Esophagus muscularis mucosa (tissue), 4 donors: ENCODE measurements at regions not wholly inside any gene's neighbourhood (a gene's known extent, or its start where the extent isn't known, plus 50 kb on each side); places are given as distances from the start of the nearest gene placed in this dataset.

Experiments used
- DNase-seq: peaks from one replicate; pipeline ENCODE4 v3.0.0-alpha.2; 2017; ENCODE audit errors: extremely low spot score
- H3K27ac ChIP-seq, 4 donors: fragments of 200-600 bp; sonication (generic); replicated peaks in 1 of 4; 1 replicate in 3 of 4; 2 replicates in 1 of 4; pipeline ENCODE4 v1.5.1; 2016 to 2019; ENCODE audit warnings: mild to moderate bottlenecking in 1 of 4
- H3K27me3 ChIP-seq, 4 donors: fragments of 200-600 bp; sonication (generic); one replicate each; pipeline versions ENCODE4 v1.5.1 to v1.6.0; 2016 to 2019
- H3K36me3 ChIP-seq, 4 donors: fragments of 200-600 bp; sonication (generic); one replicate each; pipeline ENCODE4 v1.5.1; 2016 to 2019
- H3K4me1 ChIP-seq, 4 donors: fragments of 200-600 bp; sonication (generic); one replicate each; pipeline ENCODE4 v1.5.1; 2016 to 2019
- H3K4me3 ChIP-seq, 4 donors: fragments of 200-600 bp; sonication (generic); 1 replicate in 2 of 4; 2 replicates in 2 of 4; pipeline ENCODE4 v1.5.1; 2016 to 2019; ENCODE audit warnings: mild to moderate bottlenecking in 4 of 4, moderate library complexity in 1 of 4
- H3K9me3 ChIP-seq, 4 donors: fragments of 200-600 bp; sonication (generic); 1 replicate in 3 of 4; 2 replicates in 1 of 4; pipeline ENCODE4 v1.5.1; 2016 to 2019
- CTCF ChIP-seq, 3 experiments: fragments of 200-600 bp in 2 of 3; fragments of 450-650 bp in 1 of 3; sonication (generic) in 2 of 3; IDR thresholded peaks; one replicate each; pipeline ENCODE4 v1.5.1; 2017 to 2019; ENCODE audit warnings: antibody characterized with exemption in 3 of 3, mild to moderate bottlenecking in 2 of 3, moderate library complexity in 1 of 3
- EP300 ChIP-seq: sonication (generic); formaldehyde crosslinking; IDR thresholded peaks from one replicate; pipeline ENCODE4 v1.6.1; 2017; ENCODE audit warnings: antibody characterized with exemption
- POLR2A ChIP-seq: fragments of 450-650 bp; IDR thresholded peaks from one replicate; pipeline ENCODE4 v1.6.1; 2017; ENCODE audit warnings: antibody characterized with exemption, moderate library complexity, mild to moderate bottlenecking, low read depth
- POLR2AphosphoS5 ChIP-seq, 2 donors: sonication (generic); formaldehyde crosslinking; IDR thresholded peaks; one replicate each; pipeline ENCODE4 v1.6.1; 2017; ENCODE audit warnings: antibody characterized with exemption in 2 of 2
- WGBS: methylation state at CpG from one replicate; pipeline ENCODE4 v1.1.5; 2018; 5-methylcytosine and 5-hydroxymethylcytosine counted together
- intact Hi-C: fragments of 100-400 bp; cut with DNase I; formaldehyde crosslinking; loops from one replicate; pipeline ENCODE4 v1.15.1; 2023

- Histone ChIP-seq H3K36me3 (no peaks in the 10 kb centered on the region), H3K4me1 (no peaks in the 10 kb centered on the region), H3K27me3 (no peaks in the 10 kb centered on the region), H3K4me3 (no peak overlapping the region), H3K9me3 (no peaks in the 10 kb centered on the region), H3K27ac (no peak overlapping the region)
- 72% methylated on average over 12 of the region's 12 CpGs for WGBS
- TF ChIP-seq CTCF (IDR thresholded peaks at IDR 0.05) (no peak), POLR2AphosphoS5 (IDR thresholded peaks at IDR 0.05) (no peak), POLR2A (no peak), EP300 (no peak)
- intact Hi-C loops, result no loop called here
- no peak for DNase-seq
Observed at GRCh38 chr1:112779665-112780526, 64.8 kb upstream of the PPM1J start.

GRCh38 chr1:112778137-112778536 lies 63.0 kb upstream of the PPM1J start:
- DNase-seq, result no peak
- 80% methylated on average over 1 of the region's 1 CpG for WGBS
- H3K4me3 ChIP-seq, result no peak overlapping the region

GRCh38 chr1:112776688-112777087 lies 61.6 kb upstream of the PPM1J start:
- WGBS, result 75% methylated on average over 3 of the region's 3 CpGs
- Histone ChIP-seq H3K4me1 (no peaks in the 10 kb centered on the region), H3K27ac (no peak overlapping the region), H3K27me3 (peaks cover 0 to 5% (median 0%) of the 10 kb centered on the region in 4 donors), H3K9me3 (no peaks in the 10 kb centered on the region), H3K36me3 (no peaks in the 10 kb centered on the region), H3K4me3 (no peak overlapping the region)
- DNase-seq, result no peak
- intact Hi-C loops, result no loop called here
- TF ChIP-seq EP300 (no peak), POLR2A (no peak), CTCF (IDR thresholded peaks at IDR 0.05) (no peak)

More at GRCh38 chr1:112778137-112778536, 63.0 kb upstream of the PPM1J start:
- no peak for TF ChIP-seq EP300
- no peak for TF ChIP-seq CTCF (IDR thresholded peaks at IDR 0.05)
- TF ChIP-seq POLR2AphosphoS5 (IDR thresholded peaks at IDR 0.05), result no peak
- TF ChIP-seq POLR2A, result no peak
- Histone ChIP-seq H3K36me3 (no peaks in the 10 kb centered on the region), H3K27me3 (no peaks in the 10 kb centered on the region), H3K4me1 (no peaks in the 10 kb centered on the region), H3K9me3 (no peaks in the 10 kb centered on the region), H3K27ac (no peak overlapping the region)
- intact Hi-C loops, result no loop called here

- intact Hi-C loops, result no loop called here
Observed at GRCh38 chr1:112772781-112773180, 57.6 kb upstream of the PPM1J start.

GRCh38 chr1:112770724-112771123 lies 55.6 kb upstream of the PPM1J start:
- no peak for DNase-seq
- WGBS, result 52% methylated on average over 3 of the region's 4 CpGs
- H3K36me3 ChIP-seq, result no peaks in the 10 kb centered on the region
- H3K27ac ChIP-seq, result no peak overlapping the region
- H3K27me3 ChIP-seq, result peaks cover 0 to 5% (median 0%) of the 10 kb centered on the region in 4 donors
- intact Hi-C loops, result no loop called here
- TF ChIP-seq POLR2A (no peak), EP300 (no peak), POLR2AphosphoS5 (IDR thresholded peaks at IDR 0.05) (no peak), CTCF (IDR thresholded peaks at IDR 0.05) (no peak)
- no peaks in the 10 kb centered on the region for H3K4me1 ChIP-seq
- H3K4me3 ChIP-seq, result no peak overlapping the region
- H3K9me3 ChIP-seq, result no peaks in the 10 kb centered on the region

More at GRCh38 chr1:112772781-112773180, 57.6 kb upstream of the PPM1J start:
- Histone ChIP-seq H3K27me3 (peaks cover 0 to 5% (median 0%) of the 10 kb centered on the region in 4 donors), H3K36me3 (no peaks in the 10 kb centered on the region), H3K4me3 (no peak overlapping the region), H3K9me3 (no peaks in the 10 kb centered on the region), H3K27ac (no peak overlapping the region), H3K4me1 (no peaks in the 10 kb centered on the region)
- no peak for DNase-seq
- 63% methylated on average over 4 of the region's 4 CpGs for WGBS
- TF ChIP-seq POLR2AphosphoS5 (IDR thresholded peaks at IDR 0.05), result no peak
